Epithelial cell of proximal tubule (primary cell): ENCODE measurements at regions not wholly inside any gene's neighbourhood (a gene's known extent, or its start where the extent isn't known, plus 50 kb on each side); places are given as distances from the start of the nearest gene placed in this dataset.
A peak's percentile ranks its signal among the peaks of the same experiment; 100 is the strongest.

Source experiments
- DNase-seq: peaks from one replicate; pipeline ENCODE4 v3.0.0-alpha.2; 2011; ENCODE audit warnings: low read depth
- H3K4me3 ChIP-seq: 2 replicates; pipeline ENCODE4 v1.5.1; 2011; ENCODE audit warnings: low read depth, mild to moderate bottlenecking, low read length
- CTCF ChIP-seq: conservative IDR thresholded peaks from 2 replicates; pipeline ENCODE4 v1.5.1; 2012; ENCODE audit warnings: low read depth, mild to moderate bottlenecking, low read length

- TF ChIP-seq CTCF = peak; percentile 75
- H3K4me3 ChIP-seq = peak overlapping the region; percentile 36
- DNase-seq = peak; percentile 47
Observed at GRCh38 chr12:89016970-89017778, 335.1 kb downstream of the DUSP6 start.

- no peak for TF ChIP-seq CTCF
- no peak overlapping the region for H3K4me3 ChIP-seq
- no peak for DNase-seq
Observed at GRCh38 chr12:89015419-89015818, 336.9 kb downstream of the DUSP6 start.

GRCh38 chr12:88998421-88998820 lies 353.9 kb downstream of the DUSP6 start:
- no peak for DNase-seq
- H3K4me3 ChIP-seq = no peak overlapping the region
- no peak for TF ChIP-seq CTCF

GRCh38 chr12:88996200-88996788 lies 356.0 kb downstream of the DUSP6 start:
- no peak for DNase-seq
- no peak for TF ChIP-seq CTCF
- H3K4me3 ChIP-seq = no peak overlapping the region

- H3K4me3 ChIP-seq = no peak overlapping the region
- no peak for DNase-seq
- TF ChIP-seq CTCF = no peak
Observed at GRCh38 chr12:88994971-88995370, 357.3 kb downstream of the DUSP6 start.

- DNase-seq = no peak
- no peak overlapping the region for H3K4me3 ChIP-seq
- TF ChIP-seq CTCF = no peak
Observed at GRCh38 chr12:88994537-88994936, 357.8 kb downstream of the DUSP6 start.

- TF ChIP-seq CTCF = peak; percentile 63
- no peak overlapping the region for H3K4me3 ChIP-seq
- peak; percentile 29 for DNase-seq
Observed at GRCh38 chr12:88993651-88994050, 358.6 kb downstream of the DUSP6 start.
